ENCODE measurements at regions not wholly inside any gene's neighbourhood (a gene's known extent, or its start where the extent isn't known, plus 50 kb on each side); places are given as distances from the start of the nearest gene placed in this dataset.
"Not testable (repeated sequence)": the region's sequence is repeated elsewhere in the genome, so short reads cannot be mapped to it uniquely, and the experiment has no call there.

- DNase-seq (ENCODE audit: low read depth), result no peak
Measured at GRCh38 chr9:7542693-7543092, 256.9 kb downstream of the DMAC1 start.

DNA sequence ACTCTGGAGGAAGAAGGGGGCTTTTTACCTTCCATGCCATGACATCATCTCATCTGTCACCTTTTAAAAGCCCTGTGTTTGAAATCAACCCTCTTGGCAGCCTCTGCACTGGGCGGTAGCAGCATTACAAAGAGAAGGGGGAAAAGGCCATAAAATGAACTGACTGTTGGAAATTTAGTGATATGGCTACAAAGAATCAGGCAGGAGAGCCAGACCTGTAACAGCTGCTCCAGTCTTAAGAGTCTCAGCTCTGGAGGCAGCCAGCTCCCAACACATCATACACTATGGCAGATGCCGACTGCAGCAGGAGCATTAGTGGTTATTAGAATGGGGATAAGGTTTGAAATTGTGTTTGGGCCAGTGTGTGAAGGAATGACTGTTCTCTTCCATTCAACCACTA lies 257.5 kb downstream of the DMAC1 start:
- no peak for DNase-seq (ENCODE audit: low read depth)

GRCh38 chr9:7536310-7536939 lies 263.2 kb downstream of the DMAC1 start:
- peak; percentile 29 for DNase-seq (ENCODE audit: low read depth)

- no peak for DNase-seq (ENCODE audit: low read depth)
Measured at GRCh38 chr9:7534211-7534935, 265.2 kb downstream of the DMAC1 start.

DNA sequence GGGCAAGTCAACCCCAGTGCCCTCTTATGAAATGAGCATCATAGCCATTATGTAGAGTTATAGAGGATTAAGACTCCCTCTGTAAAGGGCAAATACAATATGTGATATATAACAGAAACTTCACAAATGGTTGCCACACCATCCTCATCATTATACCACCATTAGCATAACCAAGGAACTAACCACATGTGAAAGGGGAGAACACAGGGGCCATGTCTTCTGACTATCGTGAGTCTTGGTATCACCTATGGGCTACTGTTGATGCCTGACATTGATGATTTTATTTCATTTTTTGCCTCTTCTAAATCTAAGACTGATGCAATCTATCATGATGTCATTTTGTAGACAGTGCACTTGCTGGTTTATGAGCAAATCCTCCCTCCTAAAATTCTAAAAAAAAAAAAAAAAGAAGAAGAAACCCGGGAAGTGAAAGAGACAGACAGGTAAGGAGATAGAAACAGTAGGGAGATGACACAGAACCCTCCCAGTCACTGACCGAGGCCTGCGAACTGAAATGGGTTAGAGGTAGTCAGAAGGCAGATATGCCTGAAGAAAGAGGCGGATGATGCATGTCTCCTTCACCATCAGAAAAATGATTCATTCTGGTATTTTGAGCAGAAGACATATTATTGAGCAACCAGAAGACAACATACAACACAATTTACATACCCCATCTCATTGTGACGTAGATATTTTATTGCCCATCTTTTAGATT lies 266.0 kb downstream of the DMAC1 start:
- DNase-seq (ENCODE audit: low read depth), result no peak

- no peak for DNase-seq (ENCODE audit: low read depth)
Measured at GRCh38 chr9:7523426-7524043, 276.0 kb downstream of the DMAC1 start.

DNA sequence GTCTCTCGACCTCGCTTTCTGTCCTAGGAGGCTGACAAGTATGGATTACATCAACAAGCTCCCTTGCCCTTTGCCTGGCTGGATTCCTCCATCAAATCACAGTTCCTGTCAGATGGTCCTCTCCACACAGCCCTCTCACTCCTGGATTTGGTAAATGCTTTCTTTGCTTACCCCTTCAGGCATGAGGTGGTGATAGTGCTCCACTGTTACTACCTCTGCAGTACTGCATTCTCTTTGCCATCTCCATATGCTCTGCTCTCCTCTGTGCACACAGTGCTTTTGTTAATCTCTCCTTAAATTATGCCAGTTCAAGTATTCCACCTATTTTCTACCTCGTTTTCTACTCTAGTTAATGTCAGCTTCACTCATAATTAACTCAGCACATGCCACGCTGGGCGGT lies 279.2 kb downstream of the DMAC1 start:
- no peak for DNase-seq (ENCODE audit: low read depth)

GRCh38 chr9:7516376-7516775 lies 283.2 kb downstream of the DMAC1 start:
- DNase-seq (ENCODE audit: low read depth), result no peak

DNA sequence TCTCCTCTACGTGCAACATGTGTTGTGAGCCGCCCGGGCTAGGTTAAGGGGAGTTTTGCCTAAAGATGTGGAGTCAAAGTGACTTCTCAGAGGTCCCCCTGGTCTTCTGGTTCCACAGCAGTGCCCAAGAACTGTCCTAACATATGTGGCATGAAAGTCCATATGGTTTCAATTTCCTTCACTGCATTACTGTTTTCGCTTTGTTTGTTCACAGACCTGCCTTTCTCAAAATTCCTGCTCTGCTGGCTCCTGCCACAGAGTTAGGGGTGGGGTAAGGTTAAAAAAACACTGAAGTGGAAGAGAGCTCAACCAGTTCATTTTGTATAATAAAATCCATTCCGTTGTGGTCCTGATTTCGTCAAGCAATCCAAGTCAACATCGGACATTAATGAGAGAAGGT lies 289.4 kb downstream of the DMAC1 start:
- DNase-seq (ENCODE audit: low read depth), result no peak

- DNase-seq (ENCODE audit: low read depth), result no peak
Measured at GRCh38 chr9:7509576-7510145, 289.9 kb downstream of the DMAC1 start.

DNA sequence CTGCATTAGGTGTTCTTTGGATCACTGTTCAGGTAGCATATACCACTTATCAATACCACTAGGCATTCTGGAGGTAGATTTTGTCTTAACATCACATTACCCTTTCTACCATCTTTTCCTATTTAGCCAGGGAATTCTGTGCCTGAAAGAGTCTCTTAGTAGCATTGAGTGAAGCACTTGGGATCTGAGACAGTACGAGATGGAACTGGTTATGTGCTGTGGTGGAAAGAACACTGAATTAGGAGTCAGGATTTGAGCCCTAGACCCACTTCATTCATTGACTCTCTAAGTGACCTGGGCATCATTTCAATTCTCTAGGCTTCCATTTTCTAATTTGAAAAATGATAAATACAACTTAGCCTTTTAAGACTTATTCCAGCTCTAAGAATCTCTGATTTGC lies 291.1 kb downstream of the DMAC1 start:
- DNase-seq (ENCODE audit: low read depth), result no peak

DNA sequence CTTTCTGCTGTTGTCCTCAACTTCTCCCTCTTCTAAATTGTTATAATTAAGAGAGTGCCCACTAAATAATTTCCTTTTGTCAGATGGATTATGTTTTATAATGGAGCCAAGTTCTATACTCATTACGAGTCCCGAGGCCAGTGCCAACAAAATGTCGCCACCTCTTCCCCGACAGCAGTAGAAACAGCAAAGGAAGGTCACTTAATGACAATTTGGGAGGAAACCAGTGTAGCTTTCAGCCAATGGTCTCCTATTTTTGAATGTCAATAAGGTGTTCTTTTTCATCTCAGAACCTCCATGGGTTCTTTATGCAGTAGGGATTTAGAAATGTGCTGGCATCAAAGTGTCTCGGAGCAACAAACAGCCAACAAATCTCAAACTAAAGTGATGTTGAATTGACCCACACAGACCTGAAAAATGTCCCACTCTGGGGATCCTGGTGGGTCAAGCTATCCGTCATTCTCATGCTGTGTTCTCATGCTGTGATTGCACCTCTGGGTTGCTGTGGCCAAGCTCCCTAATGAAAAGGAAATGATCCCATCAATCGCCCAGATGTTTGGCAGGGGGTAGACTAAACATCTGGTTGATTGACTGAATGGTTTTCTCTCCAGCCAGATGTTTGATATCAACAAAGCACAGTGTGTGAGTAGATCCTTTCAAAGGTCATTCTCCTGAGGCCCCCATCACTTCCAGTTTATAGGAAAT lies 291.9 kb downstream of the DMAC1 start:
- DNase-seq (ENCODE audit: low read depth), result no peak

DNA sequence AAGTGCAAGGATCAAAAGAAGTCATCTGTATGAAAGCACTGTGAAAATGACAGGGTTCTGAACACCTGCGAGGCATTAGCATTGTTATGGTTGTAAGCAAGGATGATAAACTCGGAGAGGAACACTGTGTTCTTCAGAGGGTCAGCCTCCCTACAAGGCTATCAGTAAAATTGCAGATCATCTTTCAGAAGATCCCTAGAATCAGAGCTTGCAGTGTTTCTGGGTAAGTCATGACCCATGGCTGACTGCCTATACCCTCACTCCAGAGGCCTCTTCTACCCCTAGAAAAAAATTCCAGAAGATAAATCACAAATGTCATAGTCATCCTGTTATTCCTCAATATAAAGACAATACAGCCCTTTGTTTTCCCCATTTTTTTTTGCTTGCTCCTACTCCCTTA lies 292.6 kb downstream of the DMAC1 start:
- DNase-seq (ENCODE audit: low read depth), result no peak

GRCh38 chr9:7500521-7500920 lies 299.1 kb downstream of the DMAC1 start:
- no peak for DNase-seq (ENCODE audit: low read depth)

- DNase-seq (ENCODE audit: low read depth), result no peak
Measured at GRCh38 chr9:7491641-7492040, 307.9 kb downstream of the DMAC1 start.

GRCh38 chr9:7490317-7491108 lies 309.1 kb downstream of the DMAC1 start:
- no peak for DNase-seq (ENCODE audit: low read depth)

- no peak for DNase-seq (ENCODE audit: low read depth)
Measured at GRCh38 chr9:7489036-7489435, 310.5 kb downstream of the DMAC1 start.

DNA sequence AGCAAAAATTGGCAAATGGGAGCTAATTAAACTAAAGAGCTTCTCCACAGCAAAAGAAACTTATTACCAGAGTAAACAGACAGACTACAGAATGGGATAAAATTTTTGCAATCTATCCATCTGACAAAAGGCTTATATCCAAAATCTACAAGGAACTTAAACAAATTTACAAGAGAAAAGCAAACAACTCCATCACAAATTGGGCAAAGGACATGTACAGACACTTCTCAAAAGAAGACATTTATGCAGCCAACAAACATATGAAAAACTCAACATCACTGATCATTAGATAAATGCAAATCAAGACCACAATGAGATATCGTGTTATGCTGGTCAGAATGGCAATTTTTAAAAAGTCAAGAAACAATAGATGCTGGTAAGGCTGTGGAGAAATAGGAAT lies 315.6 kb downstream of the DMAC1 start:
- DNase-seq (ENCODE audit: low read depth), result not testable (repeated sequence)

DNA sequence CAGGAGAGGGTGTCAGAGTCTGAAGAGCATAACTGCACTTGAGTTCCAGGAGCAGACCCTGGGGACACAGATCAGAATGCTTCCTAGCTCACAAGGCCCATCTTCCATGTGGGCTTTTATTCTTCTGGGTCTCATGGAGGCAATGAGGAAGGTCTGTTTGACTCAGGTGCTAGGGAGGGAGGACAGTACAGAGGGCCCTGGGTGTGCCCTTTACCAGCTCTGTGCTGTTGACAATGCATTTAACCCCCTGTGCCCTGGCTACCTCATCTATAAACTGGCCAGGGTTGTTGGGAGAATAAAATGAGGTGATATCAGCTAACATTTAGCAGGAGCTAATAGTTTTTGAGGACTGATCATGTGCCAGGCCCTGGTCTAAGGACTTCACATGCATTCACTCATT lies 318.0 kb downstream of the DMAC1 start:
- no peak for DNase-seq (ENCODE audit: low read depth)

DNA sequence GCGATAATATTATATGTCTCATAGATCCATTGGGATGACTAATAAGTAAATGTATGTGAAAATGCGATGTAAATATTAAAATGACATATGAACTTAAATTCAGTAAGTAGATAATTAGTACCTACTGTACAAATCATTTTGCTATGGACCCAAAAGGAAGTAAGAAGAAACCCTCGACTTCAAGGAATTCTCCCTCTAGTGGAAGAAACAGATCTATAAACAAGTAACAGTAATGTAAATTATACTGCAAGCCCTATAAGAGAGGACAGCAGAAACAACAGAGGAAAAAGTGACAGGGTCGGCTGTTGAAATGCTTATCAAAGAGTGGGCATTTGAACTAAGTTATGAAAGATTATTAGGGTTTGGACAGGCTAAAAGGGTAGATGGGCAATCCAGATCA lies 320.3 kb downstream of the DMAC1 start:
- DNase-seq (ENCODE audit: low read depth), result no peak

GRCh38 chr9:7478646-7479045 lies 320.9 kb downstream of the DMAC1 start:
- no peak for DNase-seq (ENCODE audit: low read depth)
